OCI-LY7 (cell line): ENCODE measurements at regions not wholly inside any gene's neighbourhood (a gene's known extent, or its start where the extent isn't known, plus 50 kb on each side); places are given as distances from the start of the nearest gene placed in this dataset.

Experiments
- BruUV-seq: library from RNA; stranded (reverse); fragments of 400-500 nt; replicated peaks from 2 replicates; lab custom pipeline; 2021; lab: Mats Ljungman, UMichigan
- CTCF ChIA-PET: fragments of 300-600 bp; sonication (Branson Sonifier 250); formaldehyde crosslinking; loops from one replicate; lab custom pipeline; 2022; ENCODE audit warnings: antibody characterized with exemption; ENCODE audit not compliant: unreplicated experiment; lab: Charles Lee
- POLR2A ChIA-PET: fragments of 300-600 bp; sonication (Branson Sonifier 250); formaldehyde crosslinking; loops from one replicate; lab custom pipeline; 2022; ENCODE audit warnings: antibody characterized with exemption; lab: Charles Lee
- DNase-seq: peaks from one replicate; pipeline ENCODE4 v3.0.0-alpha.2; 2015; ENCODE audit warnings: low spot score
- H2AFZ ChIP-seq: fragments of 200-600 bp; sonication (generic), shearing (Covaris generic); 2 replicates; pipeline ENCODE4 v1.6.1; 2014; ENCODE audit warnings: mild to moderate bottlenecking, antibody characterized with exemption, low read length, moderate library complexity
- H3K27ac ChIP-seq: fragments of 200-600 bp; sonication (generic); 2 replicates; pipeline ENCODE4 v1.5.1; 2014; ENCODE audit warnings: mixed run types, low read depth, mild to moderate bottlenecking, moderate library complexity, low read length, inconsistent platforms; ENCODE audit not compliant: poor library complexity, severe bottlenecking
- H3K36me3 ChIP-seq: fragments of 200-600 bp; sonication (generic); 2 replicates; pipeline ENCODE4 v1.6.1; 2014; ENCODE audit warnings: mild to moderate bottlenecking, antibody characterized with exemption, low read length, moderate library complexity, mixed read lengths; ENCODE audit not compliant: insufficient read depth
- H3K4me1 ChIP-seq: fragments of 200-600 bp; sonication (generic); 2 replicates; pipeline ENCODE4 v1.5.1; 2014; ENCODE audit warnings: mild to moderate bottlenecking, low read length; ENCODE audit not compliant: insufficient read depth, poor library complexity, severe bottlenecking
- H3K4me2 ChIP-seq: fragments of 200-600 bp; sonication (generic); 2 replicates; pipeline ENCODE4 v1.6.1; 2014; ENCODE audit warnings: mild to moderate bottlenecking, low read length
- H3K4me3 ChIP-seq: fragments of 200-600 bp; sonication (generic); 2 replicates; pipeline ENCODE4 v1.5.1; 2014; ENCODE audit warnings: mild to moderate bottlenecking, low read depth, low read length; ENCODE audit not compliant: poor library complexity, severe bottlenecking
- H3K79me2 ChIP-seq: fragments of 200-600 bp; sonication (generic); 2 replicates; pipeline ENCODE4 v1.6.1; 2016; ENCODE audit warnings: low read depth, mild to moderate bottlenecking, low read length, moderate library complexity, mixed read lengths; ENCODE audit not compliant: insufficient read depth
- H3K9me2 ChIP-seq: fragments of 200-600 bp; sonication (generic); 2 replicates; pipeline ENCODE4 v1.6.1; 2016; ENCODE audit warnings: mild to moderate bottlenecking, low read length, mixed read lengths; ENCODE audit not compliant: insufficient read depth
- H3K9me3 ChIP-seq: fragments of 200-600 bp; sonication (generic); 2 replicates; pipeline ENCODE4 v1.6.1; 2014; ENCODE audit warnings: mild to moderate bottlenecking, mixed run types, low read length, mixed read lengths
- H4K20me1 ChIP-seq: fragments of 200-600 bp; sonication (generic); 2 replicates; pipeline ENCODE4 v1.6.1; 2014; ENCODE audit warnings: mild to moderate bottlenecking, antibody characterized with exemption, low read length, moderate library complexity, mixed read lengths; ENCODE audit not compliant: insufficient read depth
- EZH2phosphoT487 ChIP-seq: fragments of 200-600 bp; sonication (generic); IDR thresholded peaks from 2 replicates; pipeline ENCODE4 v1.6.1; 2018; ENCODE audit warnings: low read depth, borderline replicate concordance, mild to moderate bottlenecking, mixed run types, antibody characterized with exemption, low read length, moderate library complexity, mixed read lengths
- intact Hi-C: fragments of 100-400 bp; cut with micrococcal nuclease; formaldehyde crosslinking; loops from one replicate; pipeline ENCODE4 v1.10.0; 2022; ENCODE audit not compliant: unreplicated experiment
- TF ChIP-seq, protein P1 (sequence below): fragments of 200-600 bp; sonication (generic); conservative IDR thresholded peaks from 2 replicates; pipeline ENCODE4 v1.5.1; 2014; ENCODE audit warnings: mild to moderate bottlenecking, antibody characterized with exemption, low read length, moderate library complexity, mixed read lengths

DNA sequence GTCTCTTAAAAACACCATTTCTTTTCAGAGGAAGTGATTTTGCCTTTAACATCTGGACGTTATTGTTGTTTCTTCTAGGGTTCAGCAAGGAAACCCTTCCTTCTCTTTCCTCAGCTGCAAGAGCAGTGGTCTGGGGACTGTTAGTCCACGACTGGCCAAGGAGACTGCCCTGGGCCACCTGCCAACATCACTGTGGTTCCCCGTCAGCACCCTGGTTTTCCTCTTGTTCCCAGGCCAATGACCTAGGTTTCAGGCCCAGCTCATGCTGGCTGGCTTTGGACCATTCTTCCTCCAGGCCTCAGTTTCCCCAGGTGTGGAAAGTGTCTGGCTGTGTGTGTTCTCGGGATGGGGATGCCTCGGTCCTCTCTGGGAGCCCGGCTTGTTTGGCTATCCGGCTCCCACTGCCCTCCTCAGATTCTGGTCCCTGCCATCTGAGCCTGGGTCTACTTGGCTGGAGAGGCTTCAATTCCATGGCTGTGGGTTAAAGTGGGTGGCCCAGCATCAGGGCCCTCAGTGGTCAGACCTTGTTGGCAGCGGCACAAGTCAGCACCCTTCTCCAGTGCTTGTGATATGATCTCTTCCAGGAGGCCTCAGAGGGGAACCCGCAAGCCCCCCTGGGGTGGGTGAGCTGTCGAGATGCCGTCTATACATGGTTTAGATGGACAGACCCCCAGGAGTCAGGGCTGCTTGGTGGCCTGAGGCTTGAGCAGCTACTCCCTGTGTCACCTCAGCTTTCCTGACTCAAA is 234.3 kb upstream of the HS6ST1 start:
- H3K4me2 ChIP-seq = no peak overlapping the region
- H3K27ac ChIP-seq = no peak overlapping the region
- H3K4me1 ChIP-seq = no peaks in the 10 kb centered on the region
- CTCF ChIA-PET = no interaction called here
- H3K4me3 ChIP-seq = no peak overlapping the region
- no peaks in the 10 kb centered on the region for H4K20me1 ChIP-seq
- no peaks in the 10 kb centered on the region for H3K9me3 ChIP-seq
- H3K9me2 ChIP-seq = no peaks in the 10 kb centered on the region
- no TSS peak for BruUV-seq
- TF ChIP-seq, protein P1, sequence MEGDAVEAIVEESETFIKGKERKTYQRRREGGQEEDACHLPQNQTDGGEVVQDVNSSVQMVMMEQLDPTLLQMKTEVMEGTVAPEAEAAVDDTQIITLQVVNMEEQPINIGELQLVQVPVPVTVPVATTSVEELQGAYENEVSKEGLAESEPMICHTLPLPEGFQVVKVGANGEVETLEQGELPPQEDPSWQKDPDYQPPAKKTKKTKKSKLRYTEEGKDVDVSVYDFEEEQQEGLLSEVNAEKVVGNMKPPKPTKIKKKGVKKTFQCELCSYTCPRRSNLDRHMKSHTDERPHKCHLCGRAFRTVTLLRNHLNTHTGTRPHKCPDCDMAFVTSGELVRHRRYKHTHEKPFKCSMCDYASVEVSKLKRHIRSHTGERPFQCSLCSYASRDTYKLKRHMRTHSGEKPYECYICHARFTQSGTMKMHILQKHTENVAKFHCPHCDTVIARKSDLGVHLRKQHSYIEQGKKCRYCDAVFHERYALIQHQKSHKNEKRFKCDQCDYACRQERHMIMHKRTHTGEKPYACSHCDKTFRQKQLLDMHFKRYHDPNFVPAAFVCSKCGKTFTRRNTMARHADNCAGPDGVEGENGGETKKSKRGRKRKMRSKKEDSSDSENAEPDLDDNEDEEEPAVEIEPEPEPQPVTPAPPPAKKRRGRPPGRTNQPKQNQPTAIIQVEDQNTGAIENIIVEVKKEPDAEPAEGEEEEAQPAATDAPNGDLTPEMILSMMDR = no peak
- no peak for TF ChIP-seq EZH2phosphoT487
- H3K79me2 ChIP-seq = no peaks in the 10 kb centered on the region
- no peak overlapping the region for H2AFZ ChIP-seq
- no peaks in the 10 kb centered on the region for H3K36me3 ChIP-seq
- POLR2A ChIA-PET = no interaction called here
- DNase-seq = no peak
- intact Hi-C loops = no loop called here

DNA sequence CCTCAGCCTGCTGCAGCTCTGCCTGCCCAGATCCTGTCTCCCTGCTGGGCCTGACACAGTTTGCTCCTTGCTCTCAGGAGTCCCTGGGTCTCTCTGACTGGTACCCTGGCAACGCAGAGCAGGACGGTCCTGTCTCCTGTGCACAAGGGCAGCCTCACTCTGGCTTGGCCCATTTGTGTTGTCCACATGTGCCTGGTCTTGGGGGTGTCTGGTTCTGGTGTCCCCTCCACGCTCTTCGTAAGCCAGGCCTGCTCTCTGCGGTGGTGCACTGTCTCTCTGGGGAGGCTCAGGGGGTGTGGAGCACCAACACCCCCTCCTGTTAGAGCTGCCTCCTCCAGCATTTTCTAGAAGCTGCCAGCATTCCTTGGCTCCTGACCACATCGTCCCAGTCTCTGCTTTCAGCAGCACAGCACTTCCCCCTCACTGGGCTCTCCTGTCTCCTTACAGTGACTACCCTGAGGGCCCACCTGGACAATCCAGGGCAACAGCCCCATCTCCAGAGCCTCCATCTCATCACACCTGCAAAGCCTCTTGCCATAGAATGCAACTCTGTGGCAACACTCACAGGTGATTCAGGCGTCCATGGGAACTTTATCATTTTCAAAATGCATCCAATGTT is 235.6 kb upstream of the HS6ST1 start:
- Histone ChIP-seq H2AFZ (no peak overlapping the region), H3K36me3 (no peaks in the 10 kb centered on the region), H3K4me2 (no peak overlapping the region), H4K20me1 (no peaks in the 10 kb centered on the region), H3K9me3 (no peaks in the 10 kb centered on the region), H3K4me3 (no peak overlapping the region), H3K79me2 (no peaks in the 10 kb centered on the region), H3K9me2 (no peaks in the 10 kb centered on the region), H3K27ac (no peak overlapping the region), H3K4me1 (no peaks in the 10 kb centered on the region)
- BruUV-seq = no TSS peak
- TF ChIP-seq EZH2phosphoT487 = no peak
- TF ChIP-seq, protein P1 = no peak
- POLR2A ChIA-PET = no interaction called here
- intact Hi-C loops = no loop called here
- CTCF ChIA-PET = no interaction called here
- DNase-seq = no peak

DNA sequence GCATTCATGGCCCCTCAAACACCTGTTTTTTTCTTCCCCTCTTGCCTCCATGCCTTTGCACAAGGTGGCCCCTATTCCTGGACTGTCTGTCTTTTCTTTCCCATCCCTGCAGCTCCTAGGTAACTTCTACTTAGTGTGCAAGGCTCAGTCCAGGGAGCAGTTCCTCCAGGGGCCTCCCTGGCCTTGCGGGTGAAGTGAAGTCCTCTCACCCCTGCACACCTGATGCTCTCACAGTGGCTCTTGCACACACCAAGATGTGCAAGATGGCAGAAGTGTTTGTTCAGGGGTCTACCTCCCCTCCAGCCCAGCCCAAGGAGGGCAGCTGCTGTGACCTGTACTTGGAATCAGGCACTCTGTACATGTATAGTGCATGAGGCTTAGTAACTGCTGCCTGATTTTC is 236.8 kb upstream of the HS6ST1 start:
- no TSS peak for BruUV-seq
- CTCF ChIA-PET = no interaction called here
- H3K4me1 ChIP-seq = no peaks in the 10 kb centered on the region
- no peaks in the 10 kb centered on the region for H3K79me2 ChIP-seq
- no peak overlapping the region for H2AFZ ChIP-seq
- intact Hi-C loops = no loop called here
- POLR2A ChIA-PET = no interaction called here
- H3K9me2 ChIP-seq = no peaks in the 10 kb centered on the region
- DNase-seq = no peak
- H3K4me3 ChIP-seq = no peak overlapping the region
- no peaks in the 10 kb centered on the region for H3K9me3 ChIP-seq
- TF ChIP-seq EZH2phosphoT487 = no peak
- TF ChIP-seq, protein P1 = no peak
- no peak overlapping the region for H3K4me2 ChIP-seq
- H3K36me3 ChIP-seq = no peaks in the 10 kb centered on the region
- no peak overlapping the region for H3K27ac ChIP-seq
- H4K20me1 ChIP-seq = no peaks in the 10 kb centered on the region
